ENCODE measurements at regions not wholly inside any gene's neighbourhood (a gene's known extent, or its start where the extent isn't known, plus 50 kb on each side); places are given as distances from the start of the nearest gene placed in this dataset.
"Not testable (repeated sequence)": the region's sequence is repeated elsewhere in the genome, so short reads cannot be mapped to it uniquely, and the experiment has no call there.

DNA sequence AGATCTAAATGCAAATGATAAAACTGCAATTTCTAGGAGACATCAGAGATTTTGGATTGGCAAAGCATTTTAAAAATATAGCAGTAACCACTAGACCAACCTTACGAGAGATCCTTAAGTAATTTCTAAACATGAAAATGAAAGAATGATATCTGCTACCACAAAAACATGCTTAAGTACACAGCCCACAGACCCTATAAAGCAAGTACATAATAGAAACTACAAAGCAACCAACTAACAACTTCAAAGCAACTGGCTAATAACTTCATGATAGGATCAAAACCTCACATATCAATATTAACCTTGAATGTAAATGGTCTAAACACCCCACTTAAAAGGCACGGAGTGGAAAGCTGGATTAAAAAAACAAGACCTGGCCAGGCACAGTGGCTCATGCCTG, 209.9 kb upstream of the SOX14 start:
- no peak for DNase-seq (ENCODE audit: low read depth)
- H3K4me3 ChIP-seq (ENCODE audit: low read depth, low read length): no peak overlapping the region
- TF ChIP-seq, protein P1, sequence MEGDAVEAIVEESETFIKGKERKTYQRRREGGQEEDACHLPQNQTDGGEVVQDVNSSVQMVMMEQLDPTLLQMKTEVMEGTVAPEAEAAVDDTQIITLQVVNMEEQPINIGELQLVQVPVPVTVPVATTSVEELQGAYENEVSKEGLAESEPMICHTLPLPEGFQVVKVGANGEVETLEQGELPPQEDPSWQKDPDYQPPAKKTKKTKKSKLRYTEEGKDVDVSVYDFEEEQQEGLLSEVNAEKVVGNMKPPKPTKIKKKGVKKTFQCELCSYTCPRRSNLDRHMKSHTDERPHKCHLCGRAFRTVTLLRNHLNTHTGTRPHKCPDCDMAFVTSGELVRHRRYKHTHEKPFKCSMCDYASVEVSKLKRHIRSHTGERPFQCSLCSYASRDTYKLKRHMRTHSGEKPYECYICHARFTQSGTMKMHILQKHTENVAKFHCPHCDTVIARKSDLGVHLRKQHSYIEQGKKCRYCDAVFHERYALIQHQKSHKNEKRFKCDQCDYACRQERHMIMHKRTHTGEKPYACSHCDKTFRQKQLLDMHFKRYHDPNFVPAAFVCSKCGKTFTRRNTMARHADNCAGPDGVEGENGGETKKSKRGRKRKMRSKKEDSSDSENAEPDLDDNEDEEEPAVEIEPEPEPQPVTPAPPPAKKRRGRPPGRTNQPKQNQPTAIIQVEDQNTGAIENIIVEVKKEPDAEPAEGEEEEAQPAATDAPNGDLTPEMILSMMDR (IDR thresholded peaks at IDR 0.05; ENCODE audit: low read depth, low read length, missing control alignments): no peak

DNA sequence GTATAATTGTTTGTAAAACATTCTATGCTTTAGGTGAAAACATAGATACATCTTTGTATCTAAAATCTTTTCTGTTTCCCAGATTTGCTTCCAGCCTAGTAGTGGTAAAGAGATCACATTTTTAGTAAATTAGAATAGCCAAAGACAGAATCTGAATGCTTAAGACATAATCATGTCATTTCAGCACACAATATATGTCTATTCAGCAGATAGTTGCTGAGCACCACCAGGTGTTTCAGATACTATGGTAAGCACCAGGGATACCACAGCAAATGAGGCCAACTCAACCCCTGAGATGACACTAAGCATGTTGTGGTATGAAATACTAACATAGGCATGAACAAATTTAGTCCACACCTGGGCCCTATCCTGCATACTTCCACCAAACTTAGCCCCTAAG, 195.2 kb upstream of the SOX14 start:
- TF ChIP-seq, protein P1 (IDR thresholded peaks at IDR 0.05; ENCODE audit: low read depth, low read length, missing control alignments): no peak
- no peak overlapping the region for H3K4me3 ChIP-seq (ENCODE audit: low read depth, low read length)

DNA sequence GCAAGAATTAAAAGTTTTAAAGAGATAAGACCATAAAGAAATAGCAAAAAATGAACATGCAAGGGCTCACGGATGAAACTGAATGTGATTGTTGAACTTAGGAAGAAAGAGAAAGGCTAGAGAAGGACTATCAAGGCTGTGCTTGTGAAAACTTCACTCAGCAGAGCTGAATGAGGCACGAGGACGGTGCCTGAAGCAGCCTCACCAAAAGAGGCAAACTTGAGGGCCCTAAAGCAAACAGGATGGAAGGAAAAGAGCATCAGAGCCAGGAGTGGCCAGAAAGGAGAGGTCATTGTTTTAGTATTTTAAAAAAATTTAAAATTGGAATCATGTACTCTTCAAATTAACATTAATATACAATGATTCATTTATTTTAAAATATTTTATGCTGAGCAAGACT, 191.2 kb upstream of the SOX14 start:
- TF ChIP-seq, protein P1 (IDR thresholded peaks at IDR 0.05; ENCODE audit: low read depth, low read length, missing control alignments): no peak
- no peak for DNase-seq (ENCODE audit: low read depth)
- no peak overlapping the region for H3K4me3 ChIP-seq (ENCODE audit: low read depth, low read length)

More for the DNA sequence above, 195.2 kb upstream of the SOX14 start:
- DNase-seq (ENCODE audit: low read depth): no peak

DNA sequence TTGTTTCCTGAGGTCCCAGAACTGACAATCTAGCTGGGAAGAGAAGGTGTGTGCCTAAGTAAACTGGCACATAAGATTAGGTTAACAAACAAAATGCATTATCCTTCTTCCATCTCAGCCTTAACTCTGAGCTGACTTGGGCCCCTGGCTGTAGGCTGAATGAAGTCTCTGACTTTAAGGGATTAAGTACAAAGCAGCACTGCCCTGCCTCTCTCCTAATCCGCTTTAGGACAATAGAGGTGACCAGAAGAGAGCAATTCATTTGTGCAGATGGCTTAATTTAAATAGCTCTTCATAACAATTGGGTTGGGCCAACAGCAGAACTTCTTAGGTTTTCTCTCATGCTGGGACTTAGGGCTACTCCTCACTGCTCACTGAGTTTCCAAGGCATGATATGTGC, 181.6 kb upstream of the SOX14 start:
- H3K4me3 ChIP-seq (ENCODE audit: low read depth, low read length): no peak overlapping the region
- TF ChIP-seq, protein P1 (IDR thresholded peaks at IDR 0.05; ENCODE audit: low read depth, low read length, missing control alignments): no peak
- DNase-seq (ENCODE audit: low read depth): no peak

DNA sequence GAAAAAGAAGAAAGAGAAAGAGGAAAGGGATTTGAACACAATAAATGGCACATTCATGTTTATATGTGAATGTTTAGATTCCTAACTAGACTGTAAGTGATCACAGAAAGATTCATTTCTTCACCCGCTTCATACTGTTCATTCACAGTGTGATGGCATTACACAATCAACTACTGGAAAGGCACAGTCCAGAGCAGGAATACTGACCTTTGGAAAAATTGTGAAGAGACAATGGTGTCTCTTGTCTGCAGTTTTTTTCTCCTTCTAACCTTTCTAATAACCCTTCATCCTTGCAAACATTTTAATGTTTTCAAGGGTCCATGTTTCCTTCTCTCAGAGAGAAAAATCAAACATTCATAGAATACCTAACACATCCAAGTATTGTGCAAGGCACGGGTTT, 180.9 kb upstream of the SOX14 start:
- DNase-seq (ENCODE audit: low read depth): no peak
- no peak overlapping the region for H3K4me3 ChIP-seq (ENCODE audit: low read depth, low read length)
- TF ChIP-seq, protein P1 (IDR thresholded peaks at IDR 0.05; ENCODE audit: low read depth, low read length, missing control alignments): no peak

DNA sequence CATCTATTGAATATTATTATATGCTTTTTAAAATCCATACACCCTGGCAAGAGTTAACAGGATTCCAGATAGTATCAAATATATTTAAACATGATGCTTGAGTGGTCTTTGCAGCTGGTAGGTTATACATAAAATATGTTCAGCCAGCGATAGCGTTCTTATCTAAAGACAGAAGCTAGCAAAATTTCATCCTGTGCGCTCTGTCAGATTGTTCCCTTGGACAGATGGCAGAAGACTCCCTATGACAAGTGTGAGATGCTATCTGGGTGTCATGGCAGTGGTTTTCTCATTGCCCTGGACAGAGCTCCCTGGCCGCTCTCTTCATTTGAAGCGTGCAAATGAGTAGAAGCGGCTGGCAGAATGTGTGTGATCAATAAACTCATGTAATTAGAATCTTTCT, 175.2 kb upstream of the SOX14 start:
- TF ChIP-seq, protein P1 (IDR thresholded peaks at IDR 0.05; ENCODE audit: low read depth, low read length, missing control alignments): no peak
- no peak for DNase-seq (ENCODE audit: low read depth)
- no peak overlapping the region for H3K4me3 ChIP-seq (ENCODE audit: low read depth, low read length)

DNA sequence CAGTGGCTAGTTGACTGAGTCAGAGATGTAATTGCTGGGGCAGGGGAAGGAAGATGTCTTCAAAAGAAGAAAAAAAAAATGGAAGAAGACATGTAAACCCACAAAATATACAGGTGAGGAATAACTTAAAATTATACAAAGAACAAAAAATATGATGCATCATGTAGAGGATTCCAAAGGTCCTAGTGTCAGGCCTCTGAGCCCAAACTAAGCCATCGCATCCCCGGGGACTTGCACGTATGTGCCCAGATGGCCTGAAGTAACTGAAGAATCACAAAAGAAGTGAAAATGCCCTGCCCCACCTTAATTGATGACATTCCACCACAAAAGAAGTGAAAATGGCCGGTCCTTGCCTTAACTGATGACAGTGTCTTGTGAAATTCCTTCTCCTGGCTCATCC, 168.7 kb upstream of the SOX14 start:
- not testable (repeated sequence) for H3K4me3 ChIP-seq (ENCODE audit: low read depth, low read length); DNase-seq (ENCODE audit: low read depth)

DNA sequence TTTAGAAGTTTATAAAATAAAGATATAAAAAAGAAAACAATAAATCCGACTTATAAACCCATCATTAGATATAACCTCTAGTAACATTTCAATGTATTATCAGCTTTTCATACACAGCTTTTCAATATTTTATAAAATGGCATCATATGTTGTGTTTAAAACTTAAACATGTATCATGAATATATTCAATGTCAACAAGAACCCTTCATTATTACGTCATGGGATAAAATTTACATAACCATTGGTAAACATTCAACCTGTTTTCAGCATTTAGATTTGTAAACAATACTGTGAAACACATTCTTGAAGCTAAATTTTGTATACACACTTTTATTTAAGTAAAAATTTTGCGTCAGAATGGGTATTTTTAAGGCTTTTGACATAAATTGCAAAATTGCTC, 153.4 kb upstream of the SOX14 start:
- DNase-seq (ENCODE audit: low read depth): no peak
- TF ChIP-seq, protein P1 (IDR thresholded peaks at IDR 0.05; ENCODE audit: low read depth, low read length, missing control alignments): no peak
- H3K4me3 ChIP-seq (ENCODE audit: low read depth, low read length): no peak overlapping the region

Measured in GM12864 (cell line).